Bronchial epithelial cell (primary cell): ENCODE measurements at regions not wholly inside any gene's neighbourhood (a gene's known extent, or its start where the extent isn't known, plus 50 kb on each side); places are given as distances from the start of the nearest gene placed in this dataset.
"Not testable (repeated sequence)": the region's sequence is repeated elsewhere in the genome, so short reads cannot be mapped to it uniquely, and the experiment has no call there.

Experiments used
- DNase-seq: peaks from one replicate; pipeline ENCODE4 v3.0.0-alpha.2; 2010; ENCODE audit warnings: low read depth
- FAIRE-seq: peaks from 2 replicates; lab custom pipeline; 2011; peaks lifted over from hg19 to GRCh38; lab: Jason Lieb, UNC
- H3K27me3 ChIP-seq: 2 replicates; pipeline ENCODE4 v1.5.1; 2011; ENCODE audit warnings: low read length; ENCODE audit not compliant: control insufficient read depth, insufficient read depth
- H3K36me3 ChIP-seq: 2 replicates; pipeline ENCODE4 v1.5.1; 2011; ENCODE audit warnings: low read length; ENCODE audit not compliant: control insufficient read depth, insufficient read depth
- H3K4me3 ChIP-seq: 2 replicates; pipeline ENCODE4 v1.5.1; 2011; ENCODE audit warnings: mild to moderate bottlenecking, low read depth, low read length, control low read depth
- TF ChIP-seq, protein P1 (sequence below): IDR thresholded peaks from 2 replicates; pipeline ENCODE4 v1.5.1; 2011; ENCODE audit warnings: mild to moderate bottlenecking, moderate library complexity, low read length, control low read depth, inconsistent platforms; ENCODE audit not compliant: insufficient read depth, severe bottlenecking

DNA sequence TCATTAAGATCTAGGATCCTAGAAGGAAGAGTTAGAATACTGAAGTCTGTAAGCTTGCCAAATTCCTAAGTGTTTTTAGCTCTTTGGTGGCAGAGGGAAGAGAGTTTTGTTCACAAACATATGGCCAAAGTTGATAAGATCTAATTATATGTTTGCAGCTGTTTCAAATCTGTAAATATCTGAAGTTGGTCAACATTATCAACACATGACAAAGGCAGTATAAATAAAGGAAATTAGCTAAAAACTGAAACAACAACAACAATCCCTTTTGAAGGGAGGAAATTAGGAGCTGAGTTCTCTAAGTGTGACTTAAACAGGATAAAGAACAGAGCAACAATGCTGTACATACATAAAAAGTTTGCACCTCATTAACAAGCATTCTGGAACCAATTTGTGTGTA, 208.7 kb downstream of the KCNJ2 start:
- H3K36me3 ChIP-seq: no peaks in the 10 kb centered on the region
- DNase-seq (no peak), FAIRE-seq (no peak)
- TF ChIP-seq, protein P1, sequence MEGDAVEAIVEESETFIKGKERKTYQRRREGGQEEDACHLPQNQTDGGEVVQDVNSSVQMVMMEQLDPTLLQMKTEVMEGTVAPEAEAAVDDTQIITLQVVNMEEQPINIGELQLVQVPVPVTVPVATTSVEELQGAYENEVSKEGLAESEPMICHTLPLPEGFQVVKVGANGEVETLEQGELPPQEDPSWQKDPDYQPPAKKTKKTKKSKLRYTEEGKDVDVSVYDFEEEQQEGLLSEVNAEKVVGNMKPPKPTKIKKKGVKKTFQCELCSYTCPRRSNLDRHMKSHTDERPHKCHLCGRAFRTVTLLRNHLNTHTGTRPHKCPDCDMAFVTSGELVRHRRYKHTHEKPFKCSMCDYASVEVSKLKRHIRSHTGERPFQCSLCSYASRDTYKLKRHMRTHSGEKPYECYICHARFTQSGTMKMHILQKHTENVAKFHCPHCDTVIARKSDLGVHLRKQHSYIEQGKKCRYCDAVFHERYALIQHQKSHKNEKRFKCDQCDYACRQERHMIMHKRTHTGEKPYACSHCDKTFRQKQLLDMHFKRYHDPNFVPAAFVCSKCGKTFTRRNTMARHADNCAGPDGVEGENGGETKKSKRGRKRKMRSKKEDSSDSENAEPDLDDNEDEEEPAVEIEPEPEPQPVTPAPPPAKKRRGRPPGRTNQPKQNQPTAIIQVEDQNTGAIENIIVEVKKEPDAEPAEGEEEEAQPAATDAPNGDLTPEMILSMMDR: no peak
- H3K27me3 ChIP-seq: no peaks in the 10 kb centered on the region
- H3K4me3 ChIP-seq: no peak overlapping the region

DNA sequence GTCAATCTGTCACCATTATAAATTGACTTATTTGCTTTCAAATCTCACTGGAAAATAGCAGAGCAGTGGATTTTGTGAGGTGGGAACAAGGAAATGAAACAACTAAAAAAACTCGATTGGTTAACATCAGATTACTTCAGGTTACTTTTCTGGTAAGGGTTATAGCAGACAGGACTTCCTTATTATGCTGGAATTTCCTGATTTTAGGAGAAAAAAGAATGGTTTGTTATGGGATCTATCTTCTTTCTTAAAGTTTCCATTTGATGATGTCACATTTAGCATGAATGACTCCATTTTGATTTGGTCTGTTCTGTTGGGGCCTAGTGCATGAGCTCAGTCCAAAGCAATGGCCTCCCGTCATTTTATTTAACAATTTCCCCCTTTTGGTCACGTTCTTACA, 210.6 kb downstream of the KCNJ2 start:
- no peaks in the 10 kb centered on the region for H3K36me3 ChIP-seq
- H3K4me3 ChIP-seq: no peak overlapping the region
- DNase-seq: no peak
- TF ChIP-seq, protein P1: no peak
- FAIRE-seq: no peak
- H3K27me3 ChIP-seq: no peaks in the 10 kb centered on the region

DNA sequence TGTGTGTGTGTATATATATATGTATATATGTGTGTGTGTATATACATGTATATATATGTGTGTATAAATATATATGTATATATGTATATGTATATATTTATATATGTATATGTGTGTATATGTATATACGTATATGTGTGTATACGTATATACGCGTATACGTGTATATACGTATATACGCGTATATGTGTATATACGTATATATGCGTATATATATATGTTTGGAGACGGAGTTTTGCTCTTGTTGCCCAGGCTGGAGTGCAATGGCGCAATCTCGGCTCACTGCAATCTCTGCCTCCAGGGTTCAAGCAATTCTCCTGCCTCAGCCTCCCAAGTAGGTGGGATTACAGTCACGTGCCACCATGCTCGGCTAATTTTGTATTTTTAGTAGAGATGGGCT, 212.6 kb downstream of the KCNJ2 start:
- not testable (repeated sequence) for H3K36me3 ChIP-seq, DNase-seq, H3K4me3 ChIP-seq, H3K27me3 ChIP-seq, FAIRE-seq

DNA sequence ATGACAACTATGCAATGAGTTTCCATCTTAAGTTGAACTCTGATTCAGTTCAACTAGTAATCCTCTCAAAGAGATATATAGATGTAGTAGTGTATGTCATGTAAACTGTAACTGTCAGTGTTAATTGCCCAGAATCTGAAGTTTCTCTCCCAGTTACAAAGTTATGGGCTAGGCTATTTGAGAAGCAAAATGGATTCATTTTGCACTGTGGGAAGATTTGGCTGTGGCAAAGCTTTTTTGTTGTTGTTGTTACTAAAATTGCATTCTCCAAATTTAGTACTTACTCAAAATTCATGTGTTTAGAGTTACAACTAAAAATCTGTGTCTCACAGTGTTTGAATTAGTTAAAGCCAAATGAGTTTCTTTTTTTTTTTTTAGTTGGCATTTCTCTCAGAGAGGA, 219.0 kb downstream of the KCNJ2 start:
- no peak overlapping the region for H3K4me3 ChIP-seq
- FAIRE-seq (no peak), DNase-seq (no peak)
- H3K27me3 ChIP-seq: no peaks in the 10 kb centered on the region
- H3K36me3 ChIP-seq: no peaks in the 10 kb centered on the region
- TF ChIP-seq, protein P1: no peak

- FAIRE-seq, DNase-seq, H3K36me3 ChIP-seq, H3K4me3 ChIP-seq, H3K27me3 ChIP-seq: not testable (repeated sequence)
These were observed 220.0 kb downstream of the KCNJ2 start for GRCh38 chr17:70389232-70389757.

- Histone ChIP-seq H3K36me3 (no peaks in the 10 kb centered on the region), H3K27me3 (no peaks in the 10 kb centered on the region), H3K4me3 (no peak overlapping the region)
- FAIRE-seq: no peak
- no peak for DNase-seq
- TF ChIP-seq, protein P1: no peak
These were observed 220.7 kb downstream of the KCNJ2 start for GRCh38 chr17:70390049-70390448.

DNA sequence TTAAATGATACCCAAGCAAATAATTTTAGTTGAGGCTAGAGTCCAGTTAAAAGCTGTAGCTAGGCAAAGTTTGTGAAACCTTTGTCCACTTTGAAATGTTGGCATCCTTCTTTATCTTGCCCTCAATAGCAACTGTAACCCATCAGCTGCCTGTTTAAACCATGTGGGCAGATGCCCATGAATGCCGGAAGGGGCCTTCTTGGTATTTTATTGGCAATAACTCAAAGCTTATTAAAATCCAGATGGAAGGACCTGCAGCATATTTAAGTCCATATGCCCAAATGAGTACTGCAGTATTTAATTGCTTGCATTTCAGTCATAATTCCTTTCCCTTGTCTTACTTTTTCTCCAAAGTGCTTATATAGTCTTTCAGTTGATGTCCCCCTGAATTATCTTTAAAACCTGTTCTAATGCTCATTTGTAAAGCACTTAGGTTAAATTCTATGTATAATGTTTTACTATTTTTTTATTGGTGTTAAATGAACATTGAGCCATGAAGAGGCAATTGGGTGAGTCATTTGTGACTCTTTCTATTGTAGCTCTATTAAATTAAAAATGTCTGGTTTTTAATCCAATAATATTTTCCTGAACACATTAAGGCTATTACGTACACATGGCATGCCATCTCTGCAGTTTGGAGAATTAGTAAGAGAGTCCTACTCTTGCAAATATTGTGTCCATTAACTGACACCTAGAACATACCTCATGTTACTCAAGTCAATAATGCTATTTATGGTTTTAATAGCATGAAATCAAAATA, 225.3 kb downstream of the KCNJ2 start:
- H3K4me3 ChIP-seq: no peak overlapping the region
- H3K27me3 ChIP-seq: no peaks in the 10 kb centered on the region
- no peaks in the 10 kb centered on the region for H3K36me3 ChIP-seq
- FAIRE-seq (no peak), DNase-seq (no peak)
- TF ChIP-seq, protein P1: no peak
